ENCODE measurements at regions not wholly inside any gene's neighbourhood (a gene's known extent, or its start where the extent isn't known, plus 50 kb on each side); places are given as distances from the start of the nearest gene placed in this dataset.

DNA sequence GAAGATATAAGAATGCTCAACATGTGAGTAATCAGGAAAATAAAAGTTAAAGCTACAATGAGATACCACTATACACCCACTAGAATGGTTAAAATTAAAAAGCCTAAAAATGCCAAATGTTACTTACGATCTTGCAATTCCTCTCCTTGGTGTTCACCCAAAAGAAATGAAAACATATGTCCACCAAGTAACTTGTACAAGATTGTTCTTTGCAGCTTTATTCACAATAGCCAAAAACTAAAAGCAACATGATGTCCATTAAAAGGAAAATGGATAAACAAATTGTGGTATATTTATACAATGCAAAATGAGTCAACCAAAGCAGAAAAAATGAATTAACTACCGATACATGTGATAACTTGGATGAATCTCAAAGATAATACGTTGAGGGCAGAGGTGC lies 301.6 kb upstream of the THBS1 start:
- no peak overlapping the region for H3K27ac ChIP-seq (ENCODE audit: low read depth, low read length)
- DNase-seq (ENCODE audit: low read depth, low spot score), result no peak
- no peak overlapping the region for H3K4me3 ChIP-seq (ENCODE audit: low read depth, low read length)
- POLR2A ChIA-PET, result interaction anchor here (0.8 to 1.6 kb wide), 2 partner anchors 84 to 301 kb away, joined by 3 to 6 read pairs; partner anchors contain the start of gene THBS1
- H3K9me3 ChIP-seq (ENCODE audit: control insufficient read depth, insufficient read depth, low read length), result peaks cover 3% of the 10 kb centered on the region; the same call in 1 of the 2 replicates
- no peaks in the 10 kb centered on the region for H3K27me3 ChIP-seq (ENCODE audit: control insufficient read depth, insufficient read depth, low read length)
- no peak for TF ChIP-seq CTCF (IDR thresholded peaks at IDR 0.05; ENCODE audit: low read depth, low read length)
- CTCF ChIA-PET, result no interaction called here

DNA sequence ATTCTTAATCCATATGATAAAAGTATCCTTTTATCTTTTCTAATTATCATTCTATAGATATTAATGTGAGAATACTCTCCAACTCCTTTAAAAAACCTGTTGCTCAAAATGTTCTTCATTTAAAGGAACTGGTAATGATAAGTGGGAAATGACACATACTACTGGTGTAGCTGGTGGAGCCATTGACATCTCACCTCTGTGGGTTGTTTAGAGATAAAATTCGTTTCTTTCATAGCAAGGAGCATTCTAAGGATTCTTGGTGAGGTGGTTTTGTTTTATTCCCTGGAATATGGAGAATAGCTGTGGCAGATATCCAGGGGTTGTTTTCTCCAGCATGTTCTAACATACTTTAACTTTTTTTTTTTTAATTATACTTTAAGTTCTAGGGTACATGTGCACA lies 299.8 kb upstream of the THBS1 start:
- Histone ChIP-seq H3K27me3 (ENCODE audit: control insufficient read depth, insufficient read depth, low read length) (no peaks in the 10 kb centered on the region), H3K9me3 (ENCODE audit: control insufficient read depth, insufficient read depth, low read length) (peaks cover 3% of the 10 kb centered on the region; the same call in 1 of the 2 replicates), H3K27ac (ENCODE audit: low read depth, low read length) (no peak overlapping the region), H3K4me3 (ENCODE audit: low read depth, low read length) (no peak overlapping the region)
- no peak for TF ChIP-seq CTCF (IDR thresholded peaks at IDR 0.05; ENCODE audit: low read depth, low read length)
- ChIA-PET CTCF (no interaction called here), POLR2A (no interaction called here)
- DNase-seq (ENCODE audit: low read depth, low spot score), result no peak

DNA sequence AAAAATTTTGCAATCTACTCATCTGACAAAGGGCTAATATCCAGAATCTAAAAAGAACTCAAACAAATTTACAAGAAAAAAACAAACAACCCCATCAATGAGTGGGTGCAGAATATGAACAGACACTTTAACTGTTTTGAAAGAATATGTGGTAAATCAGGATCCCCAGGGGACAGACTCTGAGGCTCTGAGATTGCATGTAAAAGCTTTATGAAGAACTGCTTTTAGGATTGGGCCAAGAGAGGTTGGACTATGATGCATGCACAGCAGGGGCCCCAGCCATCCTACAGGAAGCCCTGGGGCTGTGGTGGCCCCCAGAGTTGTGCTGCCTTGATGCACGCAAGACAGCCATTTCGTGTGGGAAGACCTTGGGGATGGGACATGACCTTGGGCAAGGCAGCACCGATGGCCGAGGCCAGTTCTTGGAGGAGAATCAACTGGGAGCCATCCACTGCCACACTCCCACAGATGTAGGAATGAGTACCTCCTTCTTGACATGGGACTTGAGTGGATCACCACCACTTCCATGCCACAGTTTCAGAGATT lies 298.1 kb upstream of the THBS1 start:
- no peak for DNase-seq (ENCODE audit: low read depth, low spot score)
- no peak overlapping the region for H3K27ac ChIP-seq (ENCODE audit: low read depth, low read length)
- H3K27me3 ChIP-seq (ENCODE audit: control insufficient read depth, insufficient read depth, low read length), result no peaks in the 10 kb centered on the region
- ChIA-PET CTCF (no interaction called here), POLR2A (no interaction called here)
- TF ChIP-seq CTCF (IDR thresholded peaks at IDR 0.05; ENCODE audit: low read depth, low read length), result no peak
- H3K4me3 ChIP-seq (ENCODE audit: low read depth, low read length), result no peak overlapping the region
- peaks cover 3% of the 10 kb centered on the region; the same call in 1 of the 2 replicates for H3K9me3 ChIP-seq (ENCODE audit: control insufficient read depth, insufficient read depth, low read length)

DNA sequence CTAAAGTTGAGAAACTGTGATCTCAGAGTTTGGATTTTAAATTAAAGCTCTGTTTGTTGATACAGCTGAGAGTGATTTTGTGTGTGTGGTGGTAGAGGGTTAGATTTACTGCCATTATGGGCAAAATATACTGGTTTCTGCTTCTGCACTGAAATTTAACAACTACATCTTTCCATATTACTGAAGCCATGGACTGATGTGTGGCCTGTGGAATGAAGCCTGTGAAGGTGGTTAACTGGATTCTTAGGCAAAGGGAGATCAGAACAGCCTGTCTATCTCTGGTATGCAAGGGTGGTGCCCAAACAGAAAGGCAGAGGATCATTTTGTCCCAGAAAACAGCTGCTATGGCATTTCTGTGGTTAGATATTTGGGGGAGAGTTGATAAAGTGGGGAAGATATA lies 297.3 kb upstream of the THBS1 start:
- DNase-seq (ENCODE audit: low read depth, low spot score), result no peak
- Histone ChIP-seq H3K9me3 (ENCODE audit: control insufficient read depth, insufficient read depth, low read length) (peaks cover 3% of the 10 kb centered on the region; the same call in 1 of the 2 replicates), H3K27me3 (ENCODE audit: control insufficient read depth, insufficient read depth, low read length) (no peaks in the 10 kb centered on the region), H3K27ac (ENCODE audit: low read depth, low read length) (no peak overlapping the region), H3K4me3 (ENCODE audit: low read depth, low read length) (no peak overlapping the region)
- ChIA-PET CTCF (interaction anchor here (1.0 kb wide), 1 partner anchor 19 kb away, joined by 3 read pairs; no protein-coding TSS in a partner anchor), POLR2A (interaction anchor here (0.6 to 0.9 kb wide), 2 partner anchors 101 to 482 kb away, joined by 3 to 4 read pairs; no protein-coding TSS in a partner anchor)
- no peak for TF ChIP-seq CTCF (IDR thresholded peaks at IDR 0.05; ENCODE audit: low read depth, low read length)

GRCh38 chr15:39285071-39285470 lies 295.8 kb upstream of the THBS1 start:
- no peaks in the 10 kb centered on the region for H3K27me3 ChIP-seq (ENCODE audit: control insufficient read depth, insufficient read depth, low read length)
- ChIA-PET POLR2A (interaction anchor here (1.5 kb wide), 1 partner anchor 295 kb away, joined by 4 read pairs; the partner anchor contains the start of gene THBS1), CTCF (no interaction called here)
- TF ChIP-seq CTCF (IDR thresholded peaks at IDR 0.05; ENCODE audit: low read depth, low read length), result no peak
- H3K27ac ChIP-seq (ENCODE audit: low read depth, low read length), result no peak overlapping the region
- H3K4me3 ChIP-seq (ENCODE audit: low read depth, low read length), result no peak overlapping the region
- DNase-seq (ENCODE audit: low read depth, low spot score), result no peak
- H3K9me3 ChIP-seq (ENCODE audit: control insufficient read depth, insufficient read depth, low read length), result peaks cover 3% of the 10 kb centered on the region; the same call in 1 of the 2 replicates
